CD4-positive, alpha-beta T cell (primary cell): ENCODE measurements at regions not wholly inside any gene's neighbourhood (a gene's known extent, or its start where the extent isn't known, plus 50 kb on each side); places are given as distances from the start of the nearest gene placed in this dataset.

Experiments used
- ATAC-seq: fragments of 200-7000 bp; cut with Tn5 transposase; one replicate; pipeline ENCODE4 v1.10.0; 2022; ENCODE audit warnings: mild to moderate bottlenecking; ENCODE audit not compliant: poor library complexity
- CTCF ChIA-PET: fragments of 350-600 bp; sonication (Branson Sonifier 250); formaldehyde crosslinking; loops from one replicate; lab custom pipeline; 2021; ENCODE audit warnings: antibody characterized with exemption, inconsistent platforms; lab: Charles Lee
- POLR2A ChIA-PET: fragments of 350-600 bp; sonication (Branson Sonifier 250); formaldehyde crosslinking; loops from one replicate; lab custom pipeline; 2021; ENCODE audit warnings: antibody characterized with exemption, inconsistent platforms; lab: Charles Lee
- DNase-seq, 14 experiments: peaks; one replicate each; pipeline ENCODE4 v3.0.0-alpha.2; 2013 to 2020; ENCODE audit warnings: mixed read lengths in 2 of 14
- H3K27ac ChIP-seq, 2 donors: one replicate each; pipeline versions ENCODE4 v1.5.1 to v1.7.0; 2013; ENCODE audit warnings: low read length in 2 of 2, low read depth in 1 of 2, mild to moderate bottlenecking in 1 of 2
- H3K27me3 ChIP-seq, 2 experiments: 1 replicate in 1 of 2; 2 replicates in 1 of 2; pipeline versions ENCODE4 v1.6.1 to v1.7.0; 2013; ENCODE audit warnings: low read length in 2 of 2, control low read depth in 1 of 2, mild to moderate bottlenecking in 1 of 2, moderate library complexity in 1 of 2; ENCODE audit not compliant: insufficient read depth in 2 of 2, control insufficient read depth in 1 of 2
- H3K36me3 ChIP-seq: one replicate; pipeline ENCODE4 v1.6.1; 2013; ENCODE audit warnings: low read length, control low read depth; ENCODE audit not compliant: insufficient read depth
- H3K4me1 ChIP-seq: one replicate; pipeline ENCODE4 v1.6.1; 2013; ENCODE audit warnings: low read length, control low read depth; ENCODE audit not compliant: insufficient read depth
- H3K4me3 ChIP-seq: one replicate; pipeline ENCODE4 v1.5.1; 2013; ENCODE audit warnings: mild to moderate bottlenecking, low read length, moderate library complexity
- H3K9me3 ChIP-seq, 2 experiments: 1 replicate in 1 of 2; 2 replicates in 1 of 2; pipeline versions ENCODE4 v1.6.1 to v1.7.0; 2013; ENCODE audit warnings: low read length in 2 of 2, mild to moderate bottlenecking in 2 of 2, control low read depth in 1 of 2, moderate library complexity in 1 of 2; ENCODE audit not compliant: control insufficient read depth in 1 of 2, insufficient read depth in 1 of 2
- H3K27ac Mint-ChIP-seq: one replicate; pipeline ENCODE4 v1.8.0; 2020; ENCODE audit warnings: mixed read lengths
- H3K27me3 Mint-ChIP-seq: one replicate; pipeline ENCODE4 v1.8.0; 2021; ENCODE audit warnings: mixed read lengths
- H3K36me3 Mint-ChIP-seq: one replicate; pipeline ENCODE4 v1.8.0; 2021; ENCODE audit warnings: low read depth, mixed read lengths
- H3K4me1 Mint-ChIP-seq: one replicate; pipeline ENCODE4 v1.8.0; 2021; ENCODE audit warnings: low read depth, mixed read lengths
- H3K4me3 Mint-ChIP-seq: one replicate; pipeline ENCODE4 v1.8.0; 2020; ENCODE audit warnings: mild to moderate bottlenecking, mixed read lengths
- H3K9me3 Mint-ChIP-seq: one replicate; pipeline ENCODE4 v1.8.0; 2020; ENCODE audit warnings: mixed read lengths
- CTCF ChIP-seq: fragments of 200-600 bp; IDR thresholded peaks from one replicate; pipeline ENCODE4 v1.8.0; 2022; ENCODE audit warnings: antibody characterized with exemption, mild to moderate bottlenecking
- intact Hi-C, 2 experiments: fragments of 100-400 bp; cut with DNase I in 1 of 2; cut with micrococcal nuclease in 1 of 2; formaldehyde crosslinking; loops; one replicate each; pipeline versions ENCODE4 v1.15.1 to v1.9.0; 2023 to 2025; cut with DNase I, micrococcal nuclease

GRCh38 chr2:64203131-64203857, 59.1 kb upstream of the PELI1 start:
- peaks cover 82% of the 10 kb centered on the region for H3K4me1 Mint-ChIP-seq
- no peaks in the 10 kb centered on the region for H3K27me3 Mint-ChIP-seq
- Histone ChIP-seq H3K36me3 (no peaks in the 10 kb centered on the region), H3K9me3 (no peaks in the 10 kb centered on the region), H3K27me3 (no peaks in the 10 kb centered on the region), H3K27ac (peak overlapping the region; percentile 72 to 88), H3K4me3 (peak overlapping the region; percentile 42), H3K4me1 (peaks cover 51% of the 10 kb centered on the region)
- peak overlapping the region; percentile 80 for H3K4me3 Mint-ChIP-seq
- intact Hi-C loops = loop anchor here (5.0 to 10.0 kb wide), 3 partner anchors 122 to 158 kb away; no protein-coding TSS in a partner anchor
- no peaks in the 10 kb centered on the region for H3K36me3 Mint-ChIP-seq
- DNase-seq = peak in 2 of 14 experiments; percentile 31 to 40
- H3K9me3 Mint-ChIP-seq = no peaks in the 10 kb centered on the region
- POLR2A ChIA-PET = interaction anchor here (1.0 to 2.3 kb wide), 7 partner anchors 9 to 60 kb away, joined by 3 to 16 read pairs (median 4); no protein-coding TSS in a partner anchor
- H3K27ac Mint-ChIP-seq = peak overlapping the region; percentile 92
- TF ChIP-seq CTCF = no peak
- CTCF ChIA-PET = interaction anchor here (2.3 kb wide), 1 partner anchor 9 kb away, joined by 5 read pairs; no protein-coding TSS in a partner anchor
- no peak for ATAC-seq

DNA sequence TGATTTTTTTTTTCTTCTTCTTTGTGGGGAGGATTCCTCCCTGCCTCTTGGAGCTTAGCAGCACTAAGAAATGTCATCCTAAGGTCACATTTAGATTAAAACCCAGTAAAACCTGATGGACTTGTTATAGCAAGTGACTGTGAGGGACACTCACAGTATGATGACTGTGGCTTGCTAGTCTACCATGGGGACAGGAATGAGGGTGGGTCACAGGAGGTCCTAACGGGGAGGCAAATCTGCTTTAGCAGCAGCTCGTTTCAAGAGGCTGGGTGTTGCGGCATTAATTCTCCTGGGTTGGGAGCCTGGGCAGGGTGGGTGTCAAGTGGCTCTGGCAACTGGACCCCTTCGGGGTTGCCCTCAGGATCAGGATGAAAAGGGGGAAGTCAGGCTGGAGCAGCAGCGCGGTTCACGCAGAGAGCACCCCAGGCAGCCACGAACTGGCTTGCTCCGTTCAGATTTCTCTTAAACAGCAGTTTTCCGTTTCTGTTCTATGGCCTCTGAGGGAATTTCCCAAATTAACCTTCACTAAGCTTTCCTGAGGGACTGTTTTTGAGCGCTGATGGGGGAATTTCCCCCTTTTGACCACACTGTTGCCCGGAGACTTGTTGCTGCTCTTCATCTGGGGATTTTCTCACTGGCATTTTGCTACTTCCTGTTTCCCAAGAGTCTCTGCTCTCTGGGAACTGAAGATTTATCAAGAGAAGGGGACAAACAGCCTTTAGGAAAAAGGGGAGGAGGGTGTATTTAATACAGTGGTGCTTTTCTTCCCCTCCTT, 59.8 kb upstream of the PELI1 start:
- Mint-ChIP-seq H3K27ac (peak overlapping the region; percentile 92), H3K36me3 (no peaks in the 10 kb centered on the region), H3K9me3 (no peaks in the 10 kb centered on the region), H3K4me1 (peaks cover 90% of the 10 kb centered on the region), H3K27me3 (no peaks in the 10 kb centered on the region), H3K4me3 (peak overlapping the region; percentile 80)
- H3K4me3 ChIP-seq = peak overlapping the region; percentile 42
- CTCF ChIA-PET = interaction anchor here (2.3 kb wide), 1 partner anchor 8 kb away, joined by 5 read pairs; no protein-coding TSS in a partner anchor
- POLR2A ChIA-PET = interaction anchor here (0.5 to 2.3 kb wide), 9 partner anchors 10 to 165 kb away, joined by 3 to 16 read pairs (median 4); no protein-coding TSS in a partner anchor
- TF ChIP-seq CTCF = no peak
- H3K9me3 ChIP-seq = no peaks in the 10 kb centered on the region
- H3K4me1 ChIP-seq = peaks cover 48% of the 10 kb centered on the region
- H3K27ac ChIP-seq = peak overlapping the region; percentile 72 to 88
- intact Hi-C loops = loop anchor here (1.0 to 10.0 kb wide), 4 partner anchors 8 to 159 kb away; no protein-coding TSS in a partner anchor
- no peaks in the 10 kb centered on the region for H3K27me3 ChIP-seq
- DNase-seq (peak in 9 of 14 experiments; percentile 10 to 94 (median 18)), ATAC-seq (peak; percentile 30)
- H3K36me3 ChIP-seq = no peaks in the 10 kb centered on the region

- peak; percentile 24 for ATAC-seq
- Mint-ChIP-seq H3K27me3 (no peaks in the 10 kb centered on the region), H3K27ac (peak overlapping the region; percentile 92), H3K4me3 (peak overlapping the region; percentile 80), H3K4me1 (peaks cover 88% of the 10 kb centered on the region), H3K9me3 (no peaks in the 10 kb centered on the region), H3K36me3 (no peaks in the 10 kb centered on the region)
- H3K9me3 ChIP-seq = no peaks in the 10 kb centered on the region
- H3K27me3 ChIP-seq = no peaks in the 10 kb centered on the region
- no peaks in the 10 kb centered on the region for H3K36me3 ChIP-seq
- peak in 4 of 14 experiments; percentile 23 to 56 (median 48) for DNase-seq
- peaks cover 46% of the 10 kb centered on the region for H3K4me1 ChIP-seq
- ChIA-PET POLR2A (interaction anchor here (0.5 to 2.3 kb wide), 7 partner anchors 10 to 166 kb away, joined by 3 to 16 read pairs (median 4); no protein-coding TSS in a partner anchor), CTCF (interaction anchor here (2.3 kb wide), 1 partner anchor 7 kb away, joined by 5 read pairs; no protein-coding TSS in a partner anchor)
- peak overlapping the region; percentile 72 to 88 for H3K27ac ChIP-seq
- H3K4me3 ChIP-seq = peak overlapping the region; percentile 42
- intact Hi-C loops = loop anchor here (1.0 to 10.0 kb wide), 4 partner anchors 8 to 160 kb away; no protein-coding TSS in a partner anchor
- no peak for TF ChIP-seq CTCF
These were observed 60.5 kb upstream of the PELI1 start for GRCh38 chr2:64204703-64205102.
